NCI-H128 (cell line): ENCODE measurements at regions not wholly inside any gene's neighbourhood (a gene's known extent, or its start where the extent isn't known, plus 50 kb on each side); places are given as distances from the start of the nearest gene placed in this dataset.
"Not testable (repeated sequence)": the region's sequence is repeated elsewhere in the genome, so short reads cannot be mapped to it uniquely, and the experiment has no call there.

Source experiments
- DNase-seq: peaks from one replicate; lab custom pipeline; 2025; ENCODE audit not compliant: unreplicated experiment; lab: John Stamatoyannopoulos, UW

- DNase-seq, result no peak
These were observed 661.5 kb upstream of the EPHA5 start for GRCh38 chr4:66331761-66332160.

DNA sequence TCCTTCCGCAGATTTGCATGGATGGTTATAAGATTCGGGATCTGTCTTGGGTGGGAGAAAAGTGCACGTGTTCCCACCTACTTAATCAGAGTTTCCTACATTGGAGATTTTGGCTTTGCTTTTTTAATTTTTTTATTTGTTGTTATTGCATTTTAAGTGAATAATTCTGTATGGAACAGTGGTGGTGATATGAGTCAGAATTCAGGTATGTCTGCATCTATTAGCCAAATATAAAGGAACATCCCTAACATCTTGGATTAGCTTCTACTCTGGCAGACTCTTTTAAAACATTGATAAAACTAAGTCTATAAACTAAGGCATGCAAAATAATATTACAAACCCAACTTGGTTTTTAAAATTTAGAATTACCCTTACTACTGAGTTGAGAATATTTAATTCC is 659.8 kb upstream of the EPHA5 start:
- no peak for DNase-seq

- DNase-seq, result no peak
These were observed 658.7 kb upstream of the EPHA5 start for GRCh38 chr4:66328803-66329574.

GRCh38 chr4:66307641-66308438 is 637.6 kb upstream of the EPHA5 start:
- DNase-seq, result no peak

DNA sequence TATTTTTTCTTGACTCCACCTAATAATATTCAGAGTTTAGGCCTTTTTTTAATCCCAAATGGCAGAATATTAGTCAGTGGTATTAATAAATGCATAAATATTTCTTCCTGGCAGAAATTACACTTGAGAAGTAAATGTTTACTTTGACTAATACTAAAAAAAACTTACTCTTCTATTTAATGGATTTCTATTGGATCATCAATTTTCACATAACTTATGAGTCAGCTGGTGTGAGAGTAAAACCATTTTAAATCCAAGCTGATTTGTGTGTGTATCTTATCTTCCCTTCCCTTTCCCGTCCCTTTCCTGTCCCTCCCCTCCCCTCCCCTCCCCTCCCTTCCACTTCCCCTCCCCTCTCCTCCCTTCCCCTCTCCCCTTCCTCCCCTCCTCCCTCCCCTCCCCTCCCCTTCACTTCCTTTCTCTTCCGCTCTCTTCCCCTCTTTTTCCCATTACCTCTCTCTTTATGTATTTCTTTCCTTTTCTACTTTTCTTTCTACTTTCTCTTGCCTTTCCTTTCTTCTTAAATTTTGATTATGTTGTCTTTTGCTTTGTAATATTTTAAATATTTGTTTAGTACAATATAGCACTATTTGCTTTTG is 630.1 kb upstream of the EPHA5 start:
- DNase-seq, result no peak

DNA sequence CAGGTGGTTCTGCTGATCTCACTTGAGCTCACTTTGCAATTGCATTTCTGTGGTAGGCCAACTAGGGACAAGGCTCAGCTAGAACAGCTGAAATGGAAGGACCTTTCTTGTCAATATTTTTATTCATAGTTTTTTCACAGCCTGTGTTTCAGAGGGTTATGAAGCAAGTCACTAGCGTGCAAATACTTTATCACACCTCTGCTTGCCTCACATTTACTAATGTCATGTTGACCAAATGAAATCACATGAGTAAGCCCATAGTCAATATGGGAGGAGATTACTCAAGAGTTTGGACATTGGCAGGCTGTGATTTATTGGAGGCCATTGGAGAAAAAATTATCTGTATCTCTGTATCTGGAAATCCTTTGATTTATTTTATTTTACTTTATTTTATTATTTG is 628.3 kb upstream of the EPHA5 start:
- no peak for DNase-seq

DNA sequence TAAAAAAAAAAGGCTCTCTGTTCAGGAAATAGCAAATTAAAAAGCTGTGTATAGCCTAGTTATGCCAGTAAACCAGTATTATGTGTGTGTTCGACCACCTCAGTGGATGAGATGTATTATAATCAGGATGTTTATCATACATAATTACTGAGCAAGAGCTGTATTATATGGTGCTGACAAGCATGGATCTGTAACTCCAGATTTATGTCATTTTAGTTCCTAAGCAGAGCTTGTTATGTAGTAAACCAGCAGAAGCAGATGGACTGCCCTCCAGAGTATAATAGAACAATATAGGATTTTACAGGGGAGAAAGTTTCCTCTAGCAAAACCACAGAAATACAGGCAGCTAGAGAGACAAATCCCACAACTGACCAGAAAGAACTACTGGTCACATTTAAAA is 627.4 kb upstream of the EPHA5 start:
- DNase-seq, result no peak

- no peak for DNase-seq
These were observed 624.3 kb upstream of the EPHA5 start for GRCh38 chr4:66294638-66295037.

GRCh38 chr4:66284991-66285451 is 614.7 kb upstream of the EPHA5 start:
- DNase-seq, result no peak

DNA sequence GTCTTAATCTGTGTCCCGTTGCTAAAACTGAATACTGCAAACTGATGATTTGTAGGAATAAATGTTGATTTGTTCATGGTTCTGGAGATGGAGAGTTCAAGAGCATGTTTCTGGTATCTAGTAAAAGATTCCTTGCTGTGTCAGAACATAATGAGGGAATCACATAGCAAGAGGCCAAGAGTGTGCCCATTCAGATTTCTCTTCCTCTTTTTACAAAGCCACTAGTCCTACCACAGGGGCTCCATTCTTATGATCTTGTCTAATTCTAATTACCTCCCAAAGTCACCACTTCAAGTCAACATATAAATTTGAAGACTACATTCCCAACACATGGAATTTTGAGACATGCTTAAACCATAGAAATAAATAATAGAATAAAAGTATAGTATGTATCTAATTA is 608.8 kb upstream of the EPHA5 start:
- DNase-seq, result no peak

- DNase-seq, result no peak
These were observed 605.2 kb upstream of the EPHA5 start for GRCh38 chr4:66275411-66276038.

- peak; percentile 10 for DNase-seq
These were observed 602.8 kb upstream of the EPHA5 start for GRCh38 chr4:66273110-66273509.

DNA sequence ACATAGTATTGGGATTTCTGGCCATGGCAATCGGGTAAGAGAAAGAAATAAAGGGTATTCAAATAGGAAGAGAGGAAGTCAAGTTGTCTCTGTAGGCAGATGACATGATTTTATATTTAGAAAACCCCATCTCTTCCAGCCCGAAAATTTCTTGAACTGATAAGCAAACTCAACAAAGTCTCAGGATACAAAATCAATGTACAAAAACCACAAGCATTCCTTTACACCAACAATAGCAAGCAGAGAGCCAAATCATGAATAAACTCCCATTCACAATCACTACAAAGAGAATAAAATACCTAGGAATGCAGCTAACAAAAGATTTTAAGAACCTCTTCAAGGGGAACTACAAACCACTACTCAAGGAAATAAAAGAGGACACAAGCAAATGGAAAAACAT is 600.1 kb upstream of the EPHA5 start:
- DNase-seq, result not testable (repeated sequence)

DNA sequence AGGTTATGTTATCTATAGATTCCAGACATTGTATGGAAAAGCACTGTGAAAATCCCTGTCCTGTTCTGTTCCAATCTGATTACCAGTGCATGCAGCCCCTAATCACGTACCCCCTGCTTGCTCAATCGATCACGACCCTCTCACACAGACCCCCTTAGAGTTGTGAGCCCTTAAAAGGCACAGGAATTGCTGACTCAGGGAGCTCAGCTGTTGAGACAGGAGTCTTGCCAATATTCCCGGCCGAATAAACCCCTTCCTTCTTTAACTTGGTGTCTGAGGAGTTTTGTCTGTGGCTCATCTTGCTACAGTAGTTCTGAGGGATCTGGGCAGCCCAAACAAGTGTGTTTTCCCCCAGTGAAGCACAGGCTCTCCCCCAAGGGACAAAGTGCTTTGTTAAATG is 596.3 kb upstream of the EPHA5 start:
- DNase-seq, result not testable (repeated sequence)

- no peak for DNase-seq
These were observed 595.7 kb upstream of the EPHA5 start for GRCh38 chr4:66266035-66266434.

DNA sequence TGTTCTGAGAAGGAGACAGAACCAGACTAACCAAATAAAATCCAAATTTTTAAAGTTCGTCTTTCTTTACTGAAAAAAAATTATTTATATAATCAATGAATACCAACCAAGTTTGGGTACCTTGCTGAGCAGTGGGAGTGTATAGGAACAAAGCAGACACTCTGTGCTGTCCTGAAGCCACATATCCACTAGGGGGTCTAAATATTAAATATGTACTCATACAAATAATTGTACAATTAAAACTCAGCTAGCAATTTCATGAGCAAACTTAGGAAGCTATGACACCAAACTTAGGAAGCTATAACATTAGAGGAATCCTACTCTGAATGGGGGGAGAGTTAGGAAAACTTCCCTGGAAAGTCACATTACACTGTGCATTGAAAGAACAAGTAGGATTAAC is 582.0 kb upstream of the EPHA5 start:
- no peak for DNase-seq

DNA sequence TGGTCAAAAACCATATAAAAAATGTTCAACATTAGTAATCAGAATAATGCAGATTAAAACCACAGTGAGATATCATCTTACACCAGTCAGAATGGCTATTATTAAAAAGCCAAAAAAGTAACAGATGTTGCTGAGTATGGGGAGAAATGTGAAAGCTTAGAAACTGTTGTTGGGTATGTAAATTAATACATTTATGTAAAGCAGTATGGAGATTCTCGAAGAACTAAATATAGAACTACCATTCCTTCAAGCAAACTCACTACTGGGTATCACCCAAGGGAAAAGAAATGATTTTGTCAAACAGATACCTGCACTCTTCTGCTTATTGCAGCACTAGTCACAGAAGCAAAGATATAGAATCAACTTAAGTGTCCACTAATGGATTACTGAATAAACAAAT is 576.4 kb upstream of the EPHA5 start:
- no peak for DNase-seq

DNA sequence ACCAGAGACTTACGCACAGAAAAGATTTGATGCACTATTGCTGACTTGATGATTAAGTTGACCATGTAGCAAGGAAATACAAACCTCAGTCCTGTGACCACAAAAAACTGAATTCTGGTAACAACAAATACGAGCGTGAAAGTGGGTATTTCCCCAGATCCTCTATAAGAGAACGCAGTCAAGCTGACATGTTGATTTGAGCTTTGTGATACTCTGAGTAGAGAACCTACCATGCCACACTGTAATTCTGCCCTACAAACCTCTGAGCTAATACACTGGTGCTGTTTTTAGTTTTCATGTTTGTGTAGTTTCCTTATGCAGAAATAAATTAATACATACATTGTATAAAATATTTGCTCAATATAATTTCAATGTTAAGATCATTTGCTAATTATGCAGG is 565.6 kb upstream of the EPHA5 start:
- DNase-seq, result no peak

DNA sequence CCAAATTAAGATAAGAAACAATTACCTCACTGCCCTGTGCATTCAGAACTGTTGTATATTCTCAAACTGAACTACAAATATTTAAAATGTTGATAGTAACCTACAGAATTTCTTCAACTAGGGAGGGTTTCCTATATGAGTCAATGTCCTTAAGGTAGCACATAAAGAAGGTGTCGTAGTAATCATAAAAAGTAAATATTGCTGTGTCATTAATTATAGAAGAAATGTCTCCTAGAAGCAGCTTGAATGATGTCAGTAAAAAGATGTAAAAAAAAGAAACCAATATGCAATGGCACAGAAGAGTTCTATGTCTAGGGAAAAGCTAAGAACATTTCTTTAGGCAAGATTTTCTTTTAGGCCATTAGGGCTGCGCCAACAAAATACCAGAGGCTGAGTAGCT is 559.6 kb upstream of the EPHA5 start:
- no peak for DNase-seq

- DNase-seq, result no peak
These were observed 555.2 kb upstream of the EPHA5 start for GRCh38 chr4:66225539-66225938.

- DNase-seq, result no peak
These were observed 552.9 kb upstream of the EPHA5 start for GRCh38 chr4:66223068-66223703.
